NCI-H2029 (cell line): ENCODE measurements at regions not wholly inside any gene's neighbourhood (a gene's known extent, or its start where the extent isn't known, plus 50 kb on each side); places are given as distances from the start of the nearest gene placed in this dataset.

Source experiments
- DNase-seq: peaks from one replicate; lab custom pipeline; 2025; lab: John Stamatoyannopoulos, UW

GRCh38 chr10:3312403-3312940 is 139.9 kb upstream of the PITRM1 start:
- DNase-seq, result no peak

- DNase-seq, result no peak
Observed at GRCh38 chr10:3310016-3310784, 137.6 kb upstream of the PITRM1 start.

GRCh38 chr10:3306050-3306449 is 133.5 kb upstream of the PITRM1 start:
- DNase-seq, result no peak

GRCh38 chr10:3295582-3296151 is 123.1 kb upstream of the PITRM1 start:
- peak; percentile 8 for DNase-seq

GRCh38 chr10:3294919-3295581 is 122.5 kb upstream of the PITRM1 start:
- peak; percentile 38 for DNase-seq

- DNase-seq, result peak; percentile 8
Observed at GRCh38 chr10:3293581-3294431, 121.2 kb upstream of the PITRM1 start.

GRCh38 chr10:3292636-3293035 is 120.1 kb upstream of the PITRM1 start:
- no peak for DNase-seq

- DNase-seq, result no peak
Observed at GRCh38 chr10:3290550-3290949, 118.0 kb upstream of the PITRM1 start.

GRCh38 chr10:3287572-3288445 is 115.2 kb upstream of the PITRM1 start:
- DNase-seq, result peak; percentile 64

GRCh38 chr10:3282674-3283017 is 110.1 kb upstream of the PITRM1 start:
- no peak for DNase-seq

GRCh38 chr10:3281941-3282673 is 109.5 kb upstream of the PITRM1 start:
- no peak for DNase-seq

- DNase-seq, result no peak
Observed at GRCh38 chr10:3278771-3279170, 106.2 kb upstream of the PITRM1 start.

- DNase-seq, result no peak
Observed at GRCh38 chr10:3277566-3277965, 105.0 kb upstream of the PITRM1 start.

- no peak for DNase-seq
Observed at GRCh38 chr10:3274414-3274813, 101.8 kb upstream of the PITRM1 start.

GRCh38 chr10:3273966-3274365 is 101.4 kb upstream of the PITRM1 start:
- no peak for DNase-seq

- no peak for DNase-seq
Observed at GRCh38 chr10:3272300-3272699, 99.7 kb upstream of the PITRM1 start.

GRCh38 chr10:3271354-3272115 is 99.0 kb upstream of the PITRM1 start:
- DNase-seq, result no peak

GRCh38 chr10:3270577-3271316 is 98.2 kb upstream of the PITRM1 start:
- DNase-seq, result no peak

- DNase-seq, result no peak
Observed at GRCh38 chr10:3268025-3268424, 95.4 kb upstream of the PITRM1 start.
